GM23248 (cell line): ENCODE measurements at regions not wholly inside any gene's neighbourhood (a gene's known extent, or its start where the extent isn't known, plus 50 kb on each side); places are given as distances from the start of the nearest gene placed in this dataset.

Experiments used
- DNase-seq: peaks from one replicate; pipeline ENCODE4 v3.0.0-alpha.2; 2015
- H2AFZ ChIP-seq: fragments of 200-600 bp; sonication (generic); 2 replicates; pipeline ENCODE4 v1.6.1; 2016; ENCODE audit warnings: antibody characterized with exemption
- H3F3A ChIP-seq: fragments of 200-600 bp; sonication (generic); 2 replicates; pipeline ENCODE4 v1.6.1; 2016; ENCODE audit warnings: mild to moderate bottlenecking, antibody characterized with exemption, mixed run types; ENCODE audit not compliant: insufficient read depth
- H3K27ac ChIP-seq: fragments of 200-600 bp; sonication (generic); 2 replicates; pipeline ENCODE4 v1.5.1; 2016; ENCODE audit warnings: mild to moderate bottlenecking
- H3K27me3 ChIP-seq: fragments of 200-600 bp; sonication (generic); replicated peaks from 2 replicates; pipeline ENCODE4 v1.6.1; 2016; ENCODE audit warnings: mild to moderate bottlenecking; ENCODE audit not compliant: insufficient read depth
- H3K36me3 ChIP-seq: fragments of 200-600 bp; sonication (generic); 2 replicates; pipeline ENCODE4 v1.6.1; 2016; ENCODE audit warnings: low read depth, mild to moderate bottlenecking
- H3K4me1 ChIP-seq: fragments of 200-600 bp; sonication (generic); 2 replicates; pipeline ENCODE4 v1.6.1; 2016; ENCODE audit warnings: mild to moderate bottlenecking; ENCODE audit not compliant: insufficient read depth
- H3K4me2 ChIP-seq: fragments of 200-600 bp; sonication (generic); one replicate; pipeline ENCODE4 v1.6.1; 2016; ENCODE audit warnings: mild to moderate bottlenecking; ENCODE audit not compliant: unreplicated experiment
- H3K4me3 ChIP-seq: fragments of 200-600 bp; sonication (generic); 2 replicates; pipeline ENCODE4 v1.5.1; 2016; ENCODE audit warnings: mild to moderate bottlenecking
- H3K79me2 ChIP-seq: fragments of 200-600 bp; sonication (generic); 2 replicates; pipeline ENCODE4 v1.6.1; 2016; ENCODE audit warnings: mild to moderate bottlenecking; ENCODE audit not compliant: insufficient read depth
- H3K9ac ChIP-seq: fragments of 200-600 bp; sonication (generic); 2 replicates; pipeline ENCODE4 v1.6.1; 2016; ENCODE audit warnings: mild to moderate bottlenecking
- H3K9me2 ChIP-seq: fragments of 200-600 bp; sonication (generic); 2 replicates; pipeline ENCODE4 v1.6.1; 2016; ENCODE audit warnings: mixed run types, mild to moderate bottlenecking, moderate library complexity; ENCODE audit not compliant: insufficient read depth
- H3K9me3 ChIP-seq: fragments of 200-600 bp; sonication (generic); one replicate; pipeline ENCODE4 v1.6.1; 2017; ENCODE audit warnings: low read depth
- H4K20me1 ChIP-seq: fragments of 200-600 bp; sonication (generic); 2 replicates; pipeline ENCODE4 v1.6.0; 2016; ENCODE audit not compliant: insufficient read depth
- EZH2 ChIP-seq: fragments of 200-600 bp; sonication (generic); IDR thresholded peaks from 2 replicates; pipeline ENCODE4 v1.6.1; 2018; ENCODE audit warnings: antibody characterized with exemption, mild to moderate bottlenecking; ENCODE audit not compliant: insufficient read depth, poor library complexity, severe bottlenecking
- EZH2phosphoT487 ChIP-seq: fragments of 200-600 bp; sonication (generic); IDR thresholded peaks from 2 replicates; pipeline ENCODE4 v1.6.1; 2018; ENCODE audit warnings: antibody characterized with exemption, moderate library complexity, mild to moderate bottlenecking, low read depth; ENCODE audit not compliant: insufficient read depth
- WGBS, 2 experiments: methylation state at CpG; one replicate each; pipeline ENCODE4 v1.1.6; 2015 to 2017; ENCODE audit warnings: low lambda C conversion rate in 2 of 2, low coverage in 1 of 2; ENCODE audit errors: missing lambda C conversion rate in 2 of 2; 5-methylcytosine and 5-hydroxymethylcytosine counted together
- in situ Hi-C: fragments of 300-500 bp; cut with MboI; formaldehyde crosslinking; loops from 2 replicates; pipeline ENCODE4 v1.15.0; 2020

DNA sequence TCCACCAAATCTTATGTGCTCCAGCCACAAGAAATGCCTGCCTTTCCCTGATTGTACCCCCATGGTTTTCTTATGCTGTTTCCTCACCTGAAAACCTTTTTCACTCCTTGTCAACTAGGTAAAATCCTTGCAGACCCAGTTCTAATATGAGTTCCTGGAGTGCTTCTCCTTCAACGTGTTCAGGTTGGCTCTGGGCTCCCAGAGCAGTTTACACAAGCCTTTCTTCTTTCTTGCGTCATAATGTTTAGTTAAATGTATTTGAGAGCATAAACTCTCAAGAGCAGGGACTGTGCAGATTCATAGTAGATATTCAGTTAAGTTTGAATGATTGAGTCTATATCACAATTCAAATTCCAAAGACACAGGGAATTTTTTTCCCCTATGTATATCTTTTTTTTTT, 484.8 kb upstream of the CCDC196 start:
- no peak overlapping the region for H3K4me3 ChIP-seq
- 8 to 17% methylated on average over 2 of the region's 2 CpGs for WGBS, 2 experiments
- no peaks in the 10 kb centered on the region for H3K79me2 ChIP-seq
- peaks cover 12% of the 10 kb centered on the region; the same call in 1 of the 2 replicates for H3K27me3 ChIP-seq
- no peaks in the 10 kb centered on the region for H3K4me1 ChIP-seq
- H3K9me2 ChIP-seq: no peaks in the 10 kb centered on the region
- H2AFZ ChIP-seq: no peak overlapping the region
- no peaks in the 10 kb centered on the region for H3K36me3 ChIP-seq
- no peaks in the 10 kb centered on the region for H3F3A ChIP-seq
- in situ Hi-C loops: no loop called here
- H3K4me2 ChIP-seq: no peak overlapping the region
- no peak for TF ChIP-seq EZH2phosphoT487
- no peak for TF ChIP-seq EZH2
- DNase-seq: no peak
- no peaks in the 10 kb centered on the region for H3K9me3 ChIP-seq
- H4K20me1 ChIP-seq: no peaks in the 10 kb centered on the region
- H3K9ac ChIP-seq: no peak overlapping the region
- no peak overlapping the region for H3K27ac ChIP-seq

DNA sequence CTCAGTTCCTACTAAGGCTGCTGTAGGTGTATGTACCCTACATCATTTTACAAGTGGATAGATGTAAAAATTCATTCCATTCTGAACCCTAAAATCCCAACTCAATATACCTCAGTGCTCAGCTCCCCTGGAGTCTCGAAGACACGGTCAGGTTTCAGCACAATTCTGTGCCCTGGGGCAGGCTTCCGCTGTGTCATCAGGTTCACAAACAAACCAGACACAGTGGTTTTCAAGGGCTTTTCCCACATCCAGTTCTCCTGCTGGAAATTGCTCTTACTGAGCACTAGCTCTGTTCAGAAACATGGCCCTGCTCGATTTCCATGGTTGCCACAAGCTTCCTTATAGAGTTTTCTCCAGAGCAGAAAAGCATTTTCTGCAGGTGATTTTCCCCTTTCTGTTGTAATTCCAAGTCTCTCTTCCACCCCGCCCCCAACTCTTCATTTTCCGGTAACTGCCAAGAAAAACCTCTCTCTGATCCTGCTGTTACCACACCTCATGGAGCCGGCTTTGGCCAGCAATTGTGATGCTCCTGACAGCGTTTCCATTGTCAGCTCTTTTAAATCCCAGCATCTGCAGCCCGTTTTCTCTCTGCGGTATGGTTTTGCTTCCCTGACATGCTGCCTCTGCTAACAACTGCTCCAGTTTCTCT, 483.0 kb upstream of the CCDC196 start:
- TF ChIP-seq EZH2 (no peak), EZH2phosphoT487 (no peak)
- Histone ChIP-seq H3K9me2 (no peaks in the 10 kb centered on the region), H3K79me2 (no peaks in the 10 kb centered on the region), H2AFZ (no peak overlapping the region), H3K4me3 (no peak overlapping the region), H3K4me1 (no peaks in the 10 kb centered on the region; the same call in 1 of the 2 replicates), H3K9ac (no peak overlapping the region), H3K9me3 (no peaks in the 10 kb centered on the region), H3K4me2 (no peak overlapping the region), H3K27ac (no peak overlapping the region), H3F3A (peaks cover 5% of the 10 kb centered on the region; the same call in 1 of the 2 replicates), H3K27me3 (peaks cover 12% of the 10 kb centered on the region; the same call in 1 of the 2 replicates), H4K20me1 (no peaks in the 10 kb centered on the region; the same call in 1 of the 2 replicates), H3K36me3 (no peaks in the 10 kb centered on the region)
- in situ Hi-C loops: no loop called here
- no peak for DNase-seq
- WGBS, 2 experiments: 46 to 52% methylated on average over 10 of the region's 10 CpGs

DNA sequence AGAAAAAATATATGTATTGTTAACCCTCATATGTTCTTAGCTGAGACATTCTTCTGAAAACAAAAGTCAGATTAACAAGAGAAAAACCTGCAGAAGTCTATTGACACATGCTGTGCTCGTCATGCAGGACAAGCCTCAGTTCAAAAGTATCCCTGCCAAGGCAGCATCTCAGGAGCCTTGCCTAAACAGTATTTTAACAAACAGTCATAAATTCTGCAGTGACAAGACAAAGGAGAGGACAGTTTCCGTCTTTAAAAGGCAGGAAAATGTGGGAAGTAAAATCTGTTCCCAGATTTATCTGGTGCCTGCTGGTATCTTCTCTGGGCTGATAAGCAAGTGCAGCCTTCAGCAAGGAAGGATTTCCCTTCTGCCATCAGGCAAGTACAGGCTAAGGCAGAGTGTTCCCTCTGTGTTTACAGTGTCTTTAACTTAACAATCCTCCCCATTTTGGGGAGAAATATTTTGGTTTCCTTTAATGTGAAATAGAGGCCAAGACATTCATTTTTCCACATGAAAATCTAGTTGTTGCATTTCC, 480.2 kb upstream of the CCDC196 start:
- no peaks in the 10 kb centered on the region for H3K9me2 ChIP-seq
- H3K79me2 ChIP-seq: no peaks in the 10 kb centered on the region
- no peak overlapping the region for H2AFZ ChIP-seq
- in situ Hi-C loops: no loop called here
- TF ChIP-seq EZH2 (no peak), EZH2phosphoT487 (no peak)
- H3K9me3 ChIP-seq: no peaks in the 10 kb centered on the region
- no peak overlapping the region for H3K9ac ChIP-seq
- DNase-seq: no peak
- WGBS, 2 experiments: 16 to 20% methylated on average over 2 of the region's 2 CpGs
- peaks cover 10% of the 10 kb centered on the region for H3K4me1 ChIP-seq
- no peak overlapping the region for H3K27ac ChIP-seq
- H3K4me2 ChIP-seq: no peak overlapping the region
- peaks cover 12% of the 10 kb centered on the region; the same call in 1 of the 2 replicates for H3K27me3 ChIP-seq
- no peaks in the 10 kb centered on the region; the same call in 1 of the 2 replicates for H4K20me1 ChIP-seq
- peaks cover 13% of the 10 kb centered on the region; the same call in 1 of the 2 replicates for H3F3A ChIP-seq
- H3K36me3 ChIP-seq: no peaks in the 10 kb centered on the region
- no peak overlapping the region for H3K4me3 ChIP-seq

DNA sequence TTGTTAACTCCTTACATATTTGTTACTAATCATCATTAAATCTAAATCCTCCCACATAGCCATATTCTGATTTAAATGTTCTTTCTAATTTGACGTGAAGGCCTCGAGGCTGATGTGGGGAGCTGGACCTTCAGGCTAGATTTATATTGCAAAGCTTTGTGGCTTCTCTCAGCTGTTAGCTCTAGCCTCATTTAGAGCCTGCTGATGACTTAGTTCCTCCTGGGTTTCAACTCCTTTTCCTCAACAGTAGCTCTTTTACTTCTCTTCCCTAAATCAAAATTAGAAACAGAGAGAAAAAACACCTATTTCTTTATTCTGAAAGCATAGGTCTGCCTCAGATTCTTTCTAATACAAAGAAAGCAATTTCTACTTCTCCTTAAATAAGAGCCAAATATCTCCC, 477.5 kb upstream of the CCDC196 start:
- H3K4me1 ChIP-seq: peaks cover 10% of the 10 kb centered on the region
- WGBS, 2 experiments: 27 to 34% methylated on average over 2 of the region's 2 CpGs
- in situ Hi-C loops: no loop called here

More for the DNA sequence above, 477.5 kb upstream of the CCDC196 start:
- H3K4me3 ChIP-seq: peak overlapping the region; percentile 29
- H3K9me2 ChIP-seq: no peaks in the 10 kb centered on the region
- H3K9me3 ChIP-seq: no peaks in the 10 kb centered on the region
- H3K27ac ChIP-seq: peak overlapping the region; percentile 20
- no peaks in the 10 kb centered on the region for H3K36me3 ChIP-seq
- H3F3A ChIP-seq: peaks cover 13% of the 10 kb centered on the region; the same call in 1 of the 2 replicates
- H3K79me2 ChIP-seq: no peaks in the 10 kb centered on the region
- H3K4me2 ChIP-seq: peak overlapping the region; percentile 44
- TF ChIP-seq EZH2phosphoT487 (no peak), EZH2 (no peak)
- H3K9ac ChIP-seq: no peak overlapping the region
- 0 out of 2 replicates have a peak overlapping the region, but pooled peaks have one; percentile 16 for H2AFZ ChIP-seq
- H3K27me3 ChIP-seq: 0 out of 2 replicates have a peak, but pooled peaks cover 4% of the 10 kb centered on the region
- DNase-seq: peak; percentile 17
- H4K20me1 ChIP-seq: no peaks in the 10 kb centered on the region; the same call in 1 of the 2 replicates
